BLaER1 (cell line): ENCODE measurements at regions not wholly inside any gene's neighbourhood (a gene's known extent, or its start where the extent isn't known, plus 50 kb on each side); places are given as distances from the start of the nearest gene placed in this dataset.

Experiments used
- H3K27ac ChIP-seq: shearing (Covaris generic); formaldehyde crosslinking; 2 replicates; pipeline ENCODE4 v1.8.1; 2022
- H3K27me3 ChIP-seq: shearing (Covaris generic); formaldehyde crosslinking; 2 replicates; pipeline ENCODE4 v1.8.1; 2022
- H3K36me3 ChIP-seq: shearing (Covaris generic); formaldehyde crosslinking; 2 replicates; pipeline ENCODE4 v1.8.1; 2022
- H3K4me1 ChIP-seq: shearing (Covaris generic); formaldehyde crosslinking; 2 replicates; pipeline ENCODE4 v1.8.1; 2022
- H3K4me2 ChIP-seq: shearing (Covaris generic); formaldehyde crosslinking; 2 replicates; pipeline ENCODE4 v1.8.1; 2022
- H3K4me3 ChIP-seq: shearing (Covaris generic); formaldehyde crosslinking; 2 replicates; pipeline ENCODE4 v1.8.1; 2022
- H3K9ac ChIP-seq: shearing (Covaris generic); formaldehyde crosslinking; 2 replicates; pipeline ENCODE4 v1.8.1; 2022
- H3K9me3 ChIP-seq: shearing (Covaris generic); formaldehyde crosslinking; 2 replicates; pipeline ENCODE4 v1.8.1; 2022
- H4K20me1 ChIP-seq: shearing (Covaris generic); formaldehyde crosslinking; 2 replicates; pipeline ENCODE4 v1.8.1; 2022
- Cebpa-rat ChIP-seq: shearing (Covaris generic); IDR thresholded peaks from 2 replicates; pipeline ENCODE4 v1.8.1; 2022

DNA sequence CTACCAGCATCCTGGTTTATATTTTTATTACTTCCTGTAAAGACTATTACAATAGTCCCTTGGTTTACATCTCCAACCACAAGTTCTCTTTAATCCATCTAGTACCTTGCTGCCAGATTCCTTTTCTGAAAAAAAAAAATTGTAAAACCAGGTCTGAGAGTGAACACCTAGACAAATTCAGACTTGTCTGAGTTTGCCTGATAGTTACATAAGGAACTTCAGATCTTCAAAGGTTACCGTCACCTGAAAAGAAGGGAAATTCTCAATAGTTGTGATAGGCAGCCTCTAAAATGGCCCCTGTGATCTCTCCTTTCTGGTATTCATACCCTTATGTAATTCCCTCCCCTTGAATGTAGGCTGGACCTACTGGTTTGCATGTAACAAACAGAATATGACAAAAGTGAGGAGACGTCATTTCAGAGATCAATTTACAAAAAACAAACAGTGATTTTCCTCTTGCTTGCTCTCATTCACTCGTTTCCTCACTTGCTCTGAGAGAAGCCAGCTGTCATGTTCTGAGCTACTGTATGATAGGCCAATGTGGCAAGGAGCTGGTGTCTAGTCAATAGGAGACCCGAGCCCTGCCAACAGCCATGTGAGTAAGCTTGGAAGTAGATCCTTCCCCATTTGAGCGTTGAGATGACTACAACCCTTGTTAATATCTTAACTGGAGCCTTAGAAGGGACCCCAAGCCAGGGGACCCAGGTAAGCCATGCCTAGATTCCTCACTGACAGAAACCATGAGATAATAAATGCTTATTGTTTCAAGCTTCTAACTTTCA lies 110.9 kb upstream of the LSM8 start:
- Histone ChIP-seq H3K36me3 (no peaks in the 10 kb centered on the region), H4K20me1 (no peaks in the 10 kb centered on the region), H3K9ac (no peak overlapping the region), H3K4me2 (no peak overlapping the region), H3K27me3 (no peaks in the 10 kb centered on the region), H3K9me3 (no peaks in the 10 kb centered on the region), H3K27ac (no peak overlapping the region), H3K4me1 (no peaks in the 10 kb centered on the region), H3K4me3 (no peak overlapping the region)
- TF ChIP-seq Cebpa-rat = no peak

DNA sequence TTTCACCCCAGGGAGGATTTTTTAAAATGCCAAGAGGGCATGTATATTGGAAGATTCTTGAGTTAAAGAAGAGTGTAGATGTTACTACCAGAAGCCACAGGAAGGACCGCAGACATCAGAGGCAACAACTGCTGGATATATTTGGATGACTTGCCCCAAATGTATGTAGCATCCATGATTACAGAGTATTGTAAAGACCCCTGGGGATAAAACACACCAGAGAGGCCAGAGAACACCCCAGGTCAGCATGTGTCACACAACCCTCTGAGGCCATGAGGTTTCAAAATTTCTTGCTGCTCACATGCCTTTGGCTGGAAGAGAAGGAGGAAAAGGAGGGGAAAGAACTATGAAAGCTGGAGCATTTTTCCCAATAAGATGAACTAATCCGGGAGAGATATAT lies 108.0 kb upstream of the LSM8 start:
- Histone ChIP-seq H3K9ac (no peak overlapping the region), H3K27me3 (no peaks in the 10 kb centered on the region), H3K4me2 (no peak overlapping the region), H3K27ac (no peak overlapping the region), H4K20me1 (no peaks in the 10 kb centered on the region), H3K4me1 (no peaks in the 10 kb centered on the region), H3K4me3 (no peak overlapping the region), H3K36me3 (no peaks in the 10 kb centered on the region), H3K9me3 (no peaks in the 10 kb centered on the region)
- TF ChIP-seq Cebpa-rat = no peak

DNA sequence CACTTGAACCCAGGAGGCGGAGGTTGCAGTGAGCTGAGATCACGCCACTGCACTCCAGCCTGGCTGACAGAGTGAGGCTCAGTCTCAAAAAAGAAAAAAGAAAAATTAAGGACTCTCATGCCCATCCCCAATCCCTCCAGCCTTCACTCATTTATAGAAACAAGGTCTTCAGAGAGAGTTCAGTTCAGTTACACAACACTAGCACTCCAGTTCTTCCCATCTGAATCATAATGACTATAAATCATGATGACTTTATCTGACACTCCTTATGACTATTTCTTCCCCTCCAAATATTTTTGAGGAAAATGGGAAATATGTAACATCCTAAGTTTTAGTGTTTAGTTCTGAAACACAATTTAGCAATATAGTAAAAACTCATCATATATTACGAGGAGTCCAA lies 107.4 kb upstream of the LSM8 start:
- Histone ChIP-seq H3K4me2 (no peak overlapping the region), H3K36me3 (no peaks in the 10 kb centered on the region), H3K4me1 (no peaks in the 10 kb centered on the region), H3K27ac (no peak overlapping the region), H3K27me3 (no peaks in the 10 kb centered on the region), H3K4me3 (no peak overlapping the region), H3K9me3 (no peaks in the 10 kb centered on the region), H3K9ac (no peak overlapping the region), H4K20me1 (no peaks in the 10 kb centered on the region)
- no peak for TF ChIP-seq Cebpa-rat

DNA sequence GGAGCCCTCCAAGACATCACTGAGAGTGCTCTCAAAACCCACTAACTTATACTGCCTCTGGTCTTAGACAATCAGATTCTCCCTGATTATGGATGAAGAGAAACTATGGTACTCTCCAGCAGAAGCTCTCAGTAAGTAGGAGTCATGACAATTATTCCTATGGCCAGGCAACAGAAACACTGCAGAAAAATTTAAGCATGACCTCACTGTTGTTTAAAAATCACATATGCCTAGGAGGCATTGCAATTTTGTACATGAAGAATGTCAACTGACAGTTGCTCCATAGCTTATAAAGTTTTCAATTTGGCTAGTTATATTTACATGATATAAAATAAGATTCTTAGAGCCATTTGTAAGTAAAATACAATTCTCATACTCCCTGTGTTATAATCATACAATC lies 105.9 kb upstream of the LSM8 start:
- Histone ChIP-seq H3K4me2 (no peak overlapping the region), H3K4me3 (no peak overlapping the region), H3K36me3 (no peaks in the 10 kb centered on the region), H4K20me1 (no peaks in the 10 kb centered on the region), H3K9ac (no peak overlapping the region), H3K9me3 (no peaks in the 10 kb centered on the region), H3K4me1 (no peaks in the 10 kb centered on the region), H3K27ac (no peak overlapping the region), H3K27me3 (no peaks in the 10 kb centered on the region)
- TF ChIP-seq Cebpa-rat = no peak

DNA sequence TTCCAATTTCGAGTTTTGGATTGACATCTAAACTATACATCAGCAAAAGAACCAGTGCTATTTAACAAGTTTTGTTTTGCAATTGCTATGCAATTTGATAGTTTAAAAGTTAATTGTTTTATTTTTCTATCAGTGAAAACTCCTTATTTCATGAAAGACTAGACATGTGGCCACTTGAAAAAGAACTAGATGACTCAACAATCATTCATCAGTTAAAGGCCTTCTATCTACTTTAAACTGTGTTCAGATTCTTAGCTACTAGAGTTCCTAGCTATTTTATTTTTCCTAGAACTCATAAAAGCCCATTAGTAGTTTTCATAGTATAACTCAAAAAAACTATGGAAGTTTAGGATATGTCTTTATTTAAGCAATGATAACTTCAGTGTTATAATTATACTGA lies 104.6 kb upstream of the LSM8 start:
- H3K36me3 ChIP-seq = no peaks in the 10 kb centered on the region
- no peaks in the 10 kb centered on the region for H4K20me1 ChIP-seq
- H3K4me1 ChIP-seq = no peaks in the 10 kb centered on the region
- no peak overlapping the region for H3K27ac ChIP-seq
- H3K4me2 ChIP-seq = no peak overlapping the region
- no peak for TF ChIP-seq Cebpa-rat
- H3K27me3 ChIP-seq = no peaks in the 10 kb centered on the region
- H3K4me3 ChIP-seq = no peak overlapping the region
- no peak overlapping the region for H3K9ac ChIP-seq
- H3K9me3 ChIP-seq = no peaks in the 10 kb centered on the region

DNA sequence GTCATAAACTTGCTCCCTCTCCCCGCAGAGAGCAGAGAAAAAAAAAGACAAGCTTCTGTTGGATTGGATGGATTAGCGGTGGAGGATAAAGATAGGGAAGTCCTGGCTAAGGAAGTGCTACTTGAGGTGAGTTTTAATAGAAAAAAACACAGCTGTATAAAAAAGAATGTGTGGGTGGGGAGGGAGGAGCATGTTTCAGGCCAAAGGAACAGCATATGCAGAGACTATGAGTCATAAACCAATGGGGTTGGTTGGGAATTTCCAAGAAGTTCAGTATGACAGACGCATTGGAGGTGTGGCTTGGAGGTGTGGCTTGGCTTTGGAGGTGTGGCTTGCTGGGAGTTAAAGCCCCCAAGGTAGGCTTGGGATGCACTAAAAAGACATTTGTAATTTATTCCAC lies 103.0 kb upstream of the LSM8 start:
- no peaks in the 10 kb centered on the region for H3K27me3 ChIP-seq
- H3K4me3 ChIP-seq = no peak overlapping the region
- H3K4me1 ChIP-seq = no peaks in the 10 kb centered on the region
- no peak overlapping the region for H3K4me2 ChIP-seq
- H3K36me3 ChIP-seq = no peaks in the 10 kb centered on the region
- H3K9ac ChIP-seq = no peak overlapping the region
- no peaks in the 10 kb centered on the region for H3K9me3 ChIP-seq
- H4K20me1 ChIP-seq = no peaks in the 10 kb centered on the region
- TF ChIP-seq Cebpa-rat = no peak
- H3K27ac ChIP-seq = no peak overlapping the region

DNA sequence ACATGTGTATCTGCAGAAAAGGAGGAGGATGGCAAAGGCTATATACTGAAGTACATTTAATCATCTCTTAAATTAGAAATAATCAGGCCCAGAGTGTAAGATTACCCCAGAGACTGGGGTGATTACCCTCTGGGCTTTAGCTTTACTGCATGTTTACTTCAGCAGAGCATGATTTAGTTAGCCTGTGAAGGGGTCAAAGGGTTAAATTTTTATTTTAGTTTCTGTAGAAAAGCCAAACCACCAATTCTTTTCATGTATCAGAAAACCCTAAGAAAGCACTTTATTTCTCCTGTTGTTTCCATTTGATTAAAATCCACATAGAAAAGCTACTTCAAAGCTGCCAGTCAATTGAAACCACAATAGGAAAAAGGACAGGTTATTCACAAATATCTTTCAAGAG lies 101.5 kb upstream of the LSM8 start:
- H3K27ac ChIP-seq = no peak overlapping the region
- H3K36me3 ChIP-seq = no peaks in the 10 kb centered on the region
- TF ChIP-seq Cebpa-rat = no peak
- H3K9me3 ChIP-seq = no peaks in the 10 kb centered on the region
- H3K27me3 ChIP-seq = no peaks in the 10 kb centered on the region
- H3K9ac ChIP-seq = no peak overlapping the region
- no peaks in the 10 kb centered on the region for H3K4me1 ChIP-seq
- H3K4me3 ChIP-seq = no peak overlapping the region
- no peak overlapping the region for H3K4me2 ChIP-seq
- no peaks in the 10 kb centered on the region for H4K20me1 ChIP-seq

DNA sequence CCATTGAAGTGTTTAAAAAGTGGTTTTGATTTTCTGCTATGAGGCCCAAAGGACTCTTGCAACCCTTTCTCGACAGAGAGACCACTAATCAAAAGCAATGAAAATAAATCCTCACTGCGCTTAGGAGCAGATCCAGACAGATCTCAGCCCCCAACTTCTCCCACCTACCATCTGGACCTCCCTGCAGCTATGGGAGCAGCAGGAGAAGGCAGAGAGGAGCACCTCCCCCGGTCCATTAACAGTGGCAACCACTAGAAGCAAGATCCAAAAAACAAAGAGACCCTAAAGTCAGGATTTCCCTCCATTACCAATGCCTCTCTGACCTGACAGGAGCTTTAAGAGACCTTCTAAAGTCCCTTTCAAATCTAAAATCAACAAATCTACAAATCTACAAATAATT lies 99.0 kb upstream of the LSM8 start:
- Histone ChIP-seq H3K4me2 (no peak overlapping the region), H3K27me3 (no peaks in the 10 kb centered on the region), H3K9me3 (no peaks in the 10 kb centered on the region), H3K4me1 (no peaks in the 10 kb centered on the region), H3K36me3 (no peaks in the 10 kb centered on the region), H3K27ac (no peak overlapping the region), H3K9ac (no peak overlapping the region), H4K20me1 (no peaks in the 10 kb centered on the region), H3K4me3 (no peak overlapping the region)
- no peak for TF ChIP-seq Cebpa-rat

DNA sequence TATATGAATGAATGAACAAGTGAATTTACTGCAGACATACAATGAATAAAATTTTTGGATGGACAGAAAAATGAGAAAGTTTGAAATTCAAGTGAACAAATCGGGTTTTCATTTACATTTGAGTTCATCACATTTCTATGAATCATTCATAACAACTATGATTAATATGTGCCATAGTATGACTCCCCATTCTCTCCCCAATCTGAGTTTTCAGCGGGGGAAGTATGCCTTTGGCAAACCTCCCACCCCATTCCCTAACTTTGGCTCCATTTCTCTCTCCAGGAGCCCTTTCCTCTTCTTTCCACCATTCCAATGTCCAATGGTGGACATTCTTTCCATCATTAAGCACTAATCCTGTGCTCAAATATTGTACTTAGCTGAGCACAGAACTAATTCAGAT lies 96.8 kb upstream of the LSM8 start:
- Histone ChIP-seq H3K27ac (no peak overlapping the region), H3K9me3 (no peaks in the 10 kb centered on the region), H3K4me3 (no peak overlapping the region), H3K36me3 (no peaks in the 10 kb centered on the region), H3K4me1 (no peaks in the 10 kb centered on the region), H3K9ac (no peak overlapping the region), H3K4me2 (no peak overlapping the region), H4K20me1 (no peaks in the 10 kb centered on the region), H3K27me3 (no peaks in the 10 kb centered on the region)
- TF ChIP-seq Cebpa-rat = no peak

DNA sequence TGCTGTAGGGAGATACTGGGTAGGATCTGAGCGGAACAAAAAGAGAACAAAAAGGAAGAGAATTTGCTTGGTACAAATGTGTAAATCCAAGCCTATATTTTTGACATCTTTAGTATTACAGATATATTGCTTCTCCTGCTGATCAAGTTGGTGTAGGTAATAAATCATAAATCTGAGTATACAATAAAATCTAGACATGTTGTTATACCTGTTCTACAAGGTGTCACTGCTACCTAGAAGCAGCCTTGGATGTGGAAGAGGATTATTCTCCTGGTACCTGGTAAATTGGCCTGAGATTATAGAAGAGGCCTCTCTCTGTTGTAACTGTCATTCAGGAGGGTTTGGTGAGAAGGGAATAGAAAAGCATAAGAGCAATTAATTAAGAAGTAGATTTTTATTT lies 89.9 kb upstream of the LSM8 start:
- Histone ChIP-seq H3K36me3 (no peaks in the 10 kb centered on the region), H3K27me3 (no peaks in the 10 kb centered on the region), H3K4me2 (no peak overlapping the region), H3K9me3 (no peaks in the 10 kb centered on the region), H3K27ac (no peak overlapping the region), H4K20me1 (no peaks in the 10 kb centered on the region), H3K4me3 (no peak overlapping the region), H3K9ac (no peak overlapping the region), H3K4me1 (no peaks in the 10 kb centered on the region)
- no peak for TF ChIP-seq Cebpa-rat
